Skeletal muscle tissue (tissue), 3 donors: ENCODE measurements at regions not wholly inside any gene's neighbourhood (a gene's known extent, or its start where the extent isn't known, plus 50 kb on each side); places are given as distances from the start of the nearest gene placed in this dataset.

Experiments used
- H3K27ac ChIP-seq: one replicate; pipeline ENCODE4 v1.7.0; 2013; ENCODE audit warnings: mild to moderate bottlenecking, low read depth, low read length, inconsistent platforms
- H3K27me3 ChIP-seq, 3 donors: one replicate each; pipeline ENCODE4 v1.7.0; 2013; ENCODE audit warnings: low read length in 3 of 3; ENCODE audit not compliant: control insufficient read depth in 3 of 3, insufficient read depth in 3 of 3
- H3K36me3 ChIP-seq, 3 donors: one replicate each; pipeline ENCODE4 v1.7.0; 2013; ENCODE audit warnings: low read length in 3 of 3; ENCODE audit not compliant: control insufficient read depth in 3 of 3, insufficient read depth in 3 of 3
- H3K4me1 ChIP-seq, 3 donors: one replicate each; pipeline ENCODE4 v1.7.0; 2013; ENCODE audit warnings: low read length in 3 of 3, mild to moderate bottlenecking in 3 of 3; ENCODE audit not compliant: control insufficient read depth in 3 of 3, insufficient read depth in 3 of 3
- H3K4me3 ChIP-seq, 3 donors: one replicate each; pipeline ENCODE4 v1.7.0; 2013; ENCODE audit warnings: low read length in 3 of 3
- H3K9ac ChIP-seq, 3 donors: one replicate each; pipeline ENCODE4 v1.7.0; 2013; ENCODE audit warnings: low read length in 3 of 3, mild to moderate bottlenecking in 3 of 3, moderate library complexity in 2 of 3, low read depth in 1 of 3
- H3K9me3 ChIP-seq, 3 donors: one replicate each; pipeline ENCODE4 v1.7.0; 2013; ENCODE audit warnings: low read length in 3 of 3; ENCODE audit not compliant: control insufficient read depth in 3 of 3
- donor health status: Osteomylitis.

GRCh38 chr13:105436943-105437342, 1098.5 kb downstream of the EFNB2 start:
- Histone ChIP-seq H3K36me3 (no peaks in the 10 kb centered on the region), H3K9ac (no peak overlapping the region), H3K27ac (no peak overlapping the region), H3K27me3 (no peaks in the 10 kb centered on the region), H3K9me3 (no peaks in the 10 kb centered on the region), H3K4me1 (no peaks in the 10 kb centered on the region), H3K4me3 (no peak overlapping the region)

GRCh38 chr13:105432438-105432837, 1103.0 kb downstream of the EFNB2 start:
- no peaks in the 10 kb centered on the region for H3K9me3 ChIP-seq
- H3K4me1 ChIP-seq, result no peaks in the 10 kb centered on the region
- no peak overlapping the region for H3K4me3 ChIP-seq
- no peak overlapping the region for H3K27ac ChIP-seq
- H3K9ac ChIP-seq, result no peak overlapping the region
- H3K27me3 ChIP-seq, result no peaks in the 10 kb centered on the region
- no peaks in the 10 kb centered on the region for H3K36me3 ChIP-seq

- no peaks in the 10 kb centered on the region for H3K36me3 ChIP-seq
- no peak overlapping the region for H3K27ac ChIP-seq
- H3K27me3 ChIP-seq, result no peaks in the 10 kb centered on the region
- H3K9ac ChIP-seq, result no peak overlapping the region
- H3K4me1 ChIP-seq, result no peaks in the 10 kb centered on the region
- no peaks in the 10 kb centered on the region for H3K9me3 ChIP-seq
- H3K4me3 ChIP-seq, result no peak overlapping the region
Measured at GRCh38 chr13:105428811-105429210, 1106.7 kb downstream of the EFNB2 start.

GRCh38 chr13:105426441-105426840, 1109.0 kb downstream of the EFNB2 start:
- no peaks in the 10 kb centered on the region for H3K27me3 ChIP-seq
- no peak overlapping the region for H3K27ac ChIP-seq
- no peak overlapping the region for H3K9ac ChIP-seq
- H3K36me3 ChIP-seq, result no peaks in the 10 kb centered on the region
- no peak overlapping the region for H3K4me3 ChIP-seq
- H3K9me3 ChIP-seq, result no peaks in the 10 kb centered on the region
- no peaks in the 10 kb centered on the region for H3K4me1 ChIP-seq

GRCh38 chr13:105414639-105415038, 1120.8 kb downstream of the EFNB2 start:
- H3K9ac ChIP-seq, result no peak overlapping the region

GRCh38 chr13:105412171-105412570, 1123.3 kb downstream of the EFNB2 start:
- Histone ChIP-seq H3K9ac (no peak overlapping the region), H3K4me3 (no peak overlapping the region), H3K4me1 (no peaks in the 10 kb centered on the region), H3K9me3 (no peaks in the 10 kb centered on the region), H3K27ac (no peak overlapping the region), H3K27me3 (no peaks in the 10 kb centered on the region), H3K36me3 (no peaks in the 10 kb centered on the region)

More at GRCh38 chr13:105414639-105415038, 1120.8 kb downstream of the EFNB2 start:
- no peak overlapping the region for H3K4me3 ChIP-seq
- H3K27ac ChIP-seq, result no peak overlapping the region
- H3K4me1 ChIP-seq, result no peaks in the 10 kb centered on the region
- H3K36me3 ChIP-seq, result no peaks in the 10 kb centered on the region
- no peaks in the 10 kb centered on the region for H3K9me3 ChIP-seq
- H3K27me3 ChIP-seq, result no peaks in the 10 kb centered on the region

- Histone ChIP-seq H3K27ac (no peak overlapping the region), H3K9me3 (no peaks in the 10 kb centered on the region), H3K27me3 (no peaks in the 10 kb centered on the region), H3K4me3 (no peak overlapping the region), H3K4me1 (no peaks in the 10 kb centered on the region), H3K9ac (no peak overlapping the region), H3K36me3 (no peaks in the 10 kb centered on the region)
Measured at GRCh38 chr13:105410602-105411001, 1124.9 kb downstream of the EFNB2 start.

- Histone ChIP-seq H3K27me3 (no peaks in the 10 kb centered on the region), H3K4me3 (no peak overlapping the region), H3K36me3 (no peaks in the 10 kb centered on the region), H3K4me1 (no peaks in the 10 kb centered on the region), H3K27ac (no peak overlapping the region), H3K9me3 (no peaks in the 10 kb centered on the region), H3K9ac (no peak overlapping the region)
Measured at GRCh38 chr13:105406551-105406950, 1128.9 kb downstream of the EFNB2 start.

GRCh38 chr13:105403086-105403485, 1132.4 kb downstream of the EFNB2 start:
- Histone ChIP-seq H3K9ac (no peak overlapping the region), H3K4me3 (no peak overlapping the region), H3K36me3 (no peaks in the 10 kb centered on the region), H3K9me3 (no peaks in the 10 kb centered on the region), H3K4me1 (no peaks in the 10 kb centered on the region), H3K27me3 (no peaks in the 10 kb centered on the region), H3K27ac (no peak overlapping the region)

GRCh38 chr13:105395041-105395440, 1140.4 kb downstream of the EFNB2 start:
- Histone ChIP-seq H3K4me1 (no peaks in the 10 kb centered on the region), H3K9me3 (no peaks in the 10 kb centered on the region), H3K27ac (no peak overlapping the region), H3K27me3 (no peaks in the 10 kb centered on the region), H3K36me3 (no peaks in the 10 kb centered on the region), H3K4me3 (no peak overlapping the region), H3K9ac (no peak overlapping the region)

GRCh38 chr13:105389373-105389772, 1146.1 kb downstream of the EFNB2 start:
- no peak overlapping the region for H3K4me3 ChIP-seq
- H3K9me3 ChIP-seq, result no peaks in the 10 kb centered on the region
- H3K27ac ChIP-seq, result no peak overlapping the region
- no peak overlapping the region for H3K9ac ChIP-seq
- H3K27me3 ChIP-seq, result no peaks in the 10 kb centered on the region
- no peaks in the 10 kb centered on the region for H3K4me1 ChIP-seq
- H3K36me3 ChIP-seq, result no peaks in the 10 kb centered on the region
